GM08714 (cell line): ENCODE measurements at regions not wholly inside any gene's neighbourhood (a gene's known extent, or its start where the extent isn't known, plus 50 kb on each side); places are given as distances from the start of the nearest gene placed in this dataset.

Experiments used
- H3K4me3 ChIP-seq: fragments of 200-500 bp; sonication (Bioruptor generic); 2 replicates; pipeline ENCODE4 v1.5.1; 2014; ENCODE audit warnings: mild to moderate bottlenecking, low read length, inconsistent platforms
- ZNF274 ChIP-seq: IDR thresholded peaks from 2 replicates; pipeline ENCODE4 v1.6.1; 2012; ENCODE audit warnings: mild to moderate bottlenecking, low read depth, low read length

DNA sequence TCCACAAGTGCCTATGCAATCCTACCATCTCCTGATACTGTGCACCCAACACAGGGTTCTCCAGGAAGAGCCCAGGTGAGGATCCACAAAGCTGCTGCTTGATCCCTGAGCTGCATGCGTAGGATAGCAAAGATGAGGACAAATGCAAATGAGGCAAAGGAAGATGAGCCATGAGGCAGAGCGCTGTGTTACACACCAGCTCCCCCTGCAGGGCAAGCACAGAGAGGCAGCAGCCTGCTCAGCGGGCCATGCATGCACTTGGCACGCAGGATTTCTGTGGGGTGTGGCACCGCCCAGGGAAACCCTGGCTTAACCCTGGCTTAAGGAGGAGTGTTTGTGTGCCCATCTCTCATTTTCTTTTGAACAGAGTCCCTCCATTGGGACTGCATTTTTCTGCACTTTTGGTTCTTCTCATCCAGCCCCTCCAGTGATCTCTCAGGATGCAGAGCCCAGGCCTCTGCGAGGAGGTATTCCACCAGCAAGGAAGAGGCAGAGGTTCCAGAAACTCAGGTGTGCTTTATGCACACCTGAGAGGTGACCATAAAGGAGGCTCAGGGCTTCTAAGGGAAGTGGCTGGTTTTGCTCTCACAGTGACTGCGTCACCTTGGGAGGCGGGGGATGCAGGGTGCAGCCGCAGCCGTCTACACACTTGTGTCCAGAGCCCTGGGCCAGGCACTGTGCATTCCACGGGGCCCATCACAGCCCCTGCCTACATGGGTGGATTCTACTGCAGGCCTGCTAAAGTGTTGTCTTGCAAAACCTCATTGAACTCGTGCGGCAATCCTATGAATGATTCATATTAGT, 973.3 kb upstream of the TMEM132C start:
- no peak overlapping the region for H3K4me3 ChIP-seq
- TF ChIP-seq ZNF274 = no peak

DNA sequence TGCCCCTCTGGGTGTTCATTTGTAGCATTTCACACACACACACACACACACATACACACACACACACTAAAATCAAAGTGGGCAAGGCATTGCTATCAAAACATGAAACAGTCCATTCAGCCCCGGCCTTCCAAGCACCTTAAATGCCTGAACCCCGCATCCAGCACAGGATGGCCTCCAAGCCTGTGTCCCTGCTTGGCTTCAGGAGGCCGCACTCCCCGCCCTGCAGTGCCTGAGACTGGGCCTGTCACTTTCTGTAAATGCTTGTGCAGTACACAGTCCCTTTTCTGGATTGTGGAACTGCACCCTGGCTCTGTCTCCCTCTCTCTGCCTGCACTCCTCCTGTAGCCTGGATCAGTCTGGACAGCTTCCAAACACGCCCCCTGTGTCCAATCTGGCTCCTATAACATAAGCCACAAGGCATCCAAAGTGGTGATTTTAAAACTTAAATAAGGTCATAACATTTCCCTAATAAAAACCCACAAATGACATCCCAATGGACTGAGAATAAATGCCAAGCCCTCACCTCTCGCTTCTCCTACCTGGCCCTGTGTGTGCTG, 972.2 kb upstream of the TMEM132C start:
- no peak overlapping the region for H3K4me3 ChIP-seq
- TF ChIP-seq ZNF274 = no peak

DNA sequence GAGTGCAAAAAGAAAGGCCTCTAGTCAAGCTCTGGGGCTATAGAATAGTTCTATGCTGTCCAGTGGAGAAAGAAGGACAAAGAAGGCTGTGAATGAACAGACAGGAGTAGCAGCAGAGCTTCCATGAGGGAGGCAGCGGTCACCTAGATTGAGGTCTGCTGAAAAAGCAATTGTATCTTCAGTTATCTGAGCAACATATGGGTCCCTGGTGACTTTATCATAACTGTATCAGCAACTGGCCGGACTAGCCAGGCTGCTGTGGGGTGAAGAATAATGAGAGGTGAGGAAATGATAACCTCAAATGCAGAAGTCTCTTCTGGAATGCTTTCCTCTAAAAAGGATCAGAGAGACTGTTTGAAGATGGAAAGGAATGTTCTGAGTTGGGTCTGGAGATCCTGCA, 971.3 kb upstream of the TMEM132C start:
- no peak for TF ChIP-seq ZNF274

DNA sequence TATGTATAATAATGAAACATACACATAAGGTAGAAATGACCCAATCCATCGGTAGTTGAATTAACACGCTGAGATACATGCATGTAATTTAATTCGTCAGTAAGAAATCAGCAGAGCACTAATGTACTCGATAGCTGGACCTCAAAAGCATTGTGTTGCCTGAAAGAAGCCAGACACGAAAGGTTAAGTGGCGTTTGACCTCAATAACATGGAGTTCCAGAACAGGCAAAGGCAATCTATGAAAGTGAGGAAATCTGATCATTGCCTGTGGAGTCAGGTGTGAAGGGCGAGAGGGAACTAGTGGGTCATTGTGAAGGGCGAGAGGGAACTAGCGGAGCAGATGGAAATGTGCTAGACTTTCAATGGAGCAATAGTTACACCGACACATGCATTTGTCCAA, 970.4 kb upstream of the TMEM132C start:
- TF ChIP-seq ZNF274 = no peak
- no peak overlapping the region for H3K4me3 ChIP-seq

More for the DNA sequence above, 971.3 kb upstream of the TMEM132C start:
- no peak overlapping the region for H3K4me3 ChIP-seq

DNA sequence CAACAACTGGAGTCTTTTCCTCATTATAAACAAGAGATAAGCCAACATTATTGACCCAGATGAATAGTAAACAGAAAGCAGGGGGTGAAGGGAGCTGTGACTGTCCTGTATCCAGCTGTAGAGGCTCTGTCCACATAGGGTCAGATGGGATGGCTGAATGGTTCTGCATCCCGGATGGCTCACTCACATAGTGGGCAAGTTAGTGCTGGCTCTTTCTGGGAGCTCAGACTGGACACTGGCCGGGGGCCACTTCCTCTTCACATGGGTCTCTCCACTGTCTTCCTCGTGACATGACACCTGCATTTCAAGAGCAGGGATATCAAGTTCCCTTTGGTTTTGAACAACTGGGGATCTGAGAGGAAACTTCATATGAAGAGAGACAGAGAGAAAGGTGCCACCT, 969.6 kb upstream of the TMEM132C start:
- TF ChIP-seq ZNF274 = no peak
- no peak overlapping the region for H3K4me3 ChIP-seq

DNA sequence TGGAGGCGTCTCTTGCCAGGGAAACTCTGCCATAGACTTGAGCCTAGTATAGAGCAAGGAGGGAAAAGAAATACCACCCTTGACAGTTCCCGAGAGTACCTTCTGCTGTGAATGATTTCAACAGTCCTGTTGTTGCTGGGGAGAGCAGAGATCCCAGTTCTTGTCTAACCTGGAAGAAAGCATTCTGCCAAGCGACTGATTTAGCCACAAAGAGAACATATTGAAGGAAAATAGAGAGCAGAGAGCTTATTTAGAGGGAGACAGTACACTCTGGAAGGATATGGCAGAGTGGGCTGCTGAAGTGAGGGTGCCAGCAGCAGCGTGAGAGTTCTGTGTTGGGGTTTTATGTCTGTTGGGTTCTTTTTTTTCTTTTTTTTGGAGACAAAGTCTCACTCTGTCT, 966.9 kb upstream of the TMEM132C start:
- H3K4me3 ChIP-seq = no peak overlapping the region
- no peak for TF ChIP-seq ZNF274

DNA sequence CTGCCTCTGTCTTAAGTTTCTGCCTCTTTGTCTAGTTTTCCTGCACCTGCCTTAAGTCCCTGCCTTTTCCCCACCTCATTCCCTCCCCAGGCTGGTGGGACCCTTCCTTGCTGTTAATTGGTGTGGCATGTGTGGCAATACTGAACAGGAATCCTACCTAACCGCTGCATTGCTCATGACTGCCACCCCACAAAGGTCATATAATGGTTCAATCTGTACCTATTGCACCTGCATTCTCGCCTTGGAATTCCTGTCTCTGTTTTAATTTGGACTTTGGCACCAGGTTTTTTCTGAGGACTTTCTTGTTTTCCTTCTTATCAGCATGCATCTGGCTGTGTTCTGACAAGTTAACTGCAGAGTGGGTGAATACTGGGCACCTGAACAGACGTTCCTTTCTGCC, 966.2 kb upstream of the TMEM132C start:
- no peak overlapping the region for H3K4me3 ChIP-seq
- no peak for TF ChIP-seq ZNF274

DNA sequence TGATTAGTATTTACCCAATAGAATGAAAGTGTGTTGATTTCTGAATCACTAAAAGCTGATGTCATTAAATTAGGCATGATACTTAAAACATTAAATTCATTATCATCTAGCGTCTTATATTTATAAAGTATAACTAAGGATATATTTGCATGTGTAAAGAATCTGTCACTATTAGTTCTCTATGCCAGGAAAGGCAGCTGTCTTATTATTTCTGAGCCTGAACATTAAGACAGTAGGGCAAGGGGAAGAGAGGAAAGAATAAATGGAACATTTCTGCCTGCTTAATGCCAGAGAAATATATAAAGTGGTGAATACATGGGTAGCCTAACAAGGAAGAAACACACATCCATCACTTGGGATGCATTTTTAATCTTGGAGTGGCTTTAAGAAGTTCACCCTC, 965.1 kb upstream of the TMEM132C start:
- TF ChIP-seq ZNF274 = no peak
- H3K4me3 ChIP-seq = no peak overlapping the region

DNA sequence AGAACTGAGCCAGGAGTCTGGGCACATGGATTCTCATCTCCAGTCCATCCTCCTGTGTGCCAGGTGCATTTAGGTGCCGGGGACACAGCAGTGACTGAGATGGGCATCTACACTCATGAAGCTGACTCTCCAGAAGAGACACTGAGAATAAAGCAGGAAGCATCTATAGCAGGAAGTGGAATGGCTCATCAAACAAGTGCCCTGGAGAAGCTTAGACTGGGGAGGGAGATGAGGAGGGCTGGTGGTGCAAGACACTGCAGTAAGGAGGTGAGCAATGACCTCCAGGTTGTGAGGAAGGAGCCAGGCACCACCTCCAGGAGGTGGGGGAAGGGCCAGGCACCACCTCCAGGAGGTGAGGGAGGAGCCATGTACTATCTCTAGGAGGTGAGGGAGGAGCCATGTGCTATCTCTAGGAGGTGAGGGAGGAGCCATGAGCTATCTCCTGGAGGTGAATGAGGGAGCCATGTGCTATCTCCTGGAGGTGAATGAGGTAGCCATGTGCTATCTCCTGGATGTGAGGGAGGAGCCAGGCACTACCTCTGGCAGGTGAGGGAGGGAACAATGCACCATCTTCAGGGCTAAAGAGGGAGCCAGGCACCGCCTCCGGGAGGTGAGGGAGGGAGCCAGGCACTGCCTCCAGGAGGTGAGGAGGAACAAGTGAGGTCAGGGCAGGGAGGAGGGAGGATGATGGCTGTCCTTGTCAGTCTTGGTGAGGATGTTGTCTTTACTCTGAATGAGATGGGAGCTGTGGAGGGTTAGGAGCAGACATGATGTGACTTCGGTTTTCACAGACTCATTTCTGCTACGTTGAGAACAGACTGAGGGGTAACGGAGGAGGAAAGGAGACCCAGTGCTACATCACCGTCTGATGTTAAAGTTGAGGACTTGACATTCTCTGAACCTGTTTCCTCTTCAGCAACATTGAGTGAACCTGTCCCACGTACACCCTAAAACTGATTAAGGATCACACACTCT, 961.9 kb upstream of the TMEM132C start:
- H3K4me3 ChIP-seq = no peak overlapping the region
- TF ChIP-seq ZNF274 = no peak

DNA sequence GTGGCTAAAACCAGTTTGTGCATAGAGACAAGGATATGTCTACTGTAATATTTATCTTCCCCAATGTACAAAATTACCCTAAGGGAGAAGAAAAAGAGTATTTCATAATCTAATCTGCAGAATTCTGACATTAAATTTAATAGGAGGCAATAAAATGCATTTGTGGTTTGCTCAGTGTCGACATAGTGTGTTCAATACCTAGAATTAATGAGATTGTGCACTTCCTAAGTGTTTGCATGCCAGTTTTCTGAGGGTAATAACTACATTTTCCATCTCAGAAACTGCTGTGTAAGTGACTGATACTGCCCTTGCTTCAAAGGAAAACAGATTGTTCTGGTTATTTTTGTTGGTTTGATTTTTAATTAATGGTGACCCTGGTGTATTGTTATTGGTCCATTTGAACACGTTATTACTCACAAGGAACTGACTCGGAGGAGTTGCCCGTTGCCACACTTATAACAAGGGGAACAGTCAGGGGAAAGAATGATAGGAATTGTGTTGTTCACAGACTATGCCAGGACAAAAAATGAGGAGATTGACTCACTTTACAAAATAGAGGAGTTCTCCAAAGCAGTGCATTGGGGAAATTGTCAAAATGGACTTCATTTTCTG, 960.3 kb upstream of the TMEM132C start:
- no peak for TF ChIP-seq ZNF274
- H3K4me3 ChIP-seq = no peak overlapping the region

DNA sequence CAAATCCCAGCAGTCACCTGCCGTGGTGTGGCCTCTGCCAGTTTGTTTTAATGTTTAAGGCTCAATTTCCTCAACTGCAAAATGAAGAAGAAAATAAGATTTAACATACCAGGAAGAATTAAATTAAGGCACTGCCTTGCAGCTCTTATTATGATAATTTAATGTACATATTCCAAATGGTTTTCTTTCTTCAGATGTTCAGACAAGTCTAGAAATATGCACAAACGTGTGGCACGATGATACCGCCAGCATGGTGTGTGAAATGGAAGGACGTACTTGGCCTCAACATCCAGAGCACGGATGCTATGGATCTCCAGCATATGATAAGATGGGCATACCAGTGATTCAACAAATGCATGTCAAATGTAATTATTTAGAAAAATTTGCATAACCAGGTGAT, 959.4 kb upstream of the TMEM132C start:
- no peak overlapping the region for H3K4me3 ChIP-seq
- no peak for TF ChIP-seq ZNF274

DNA sequence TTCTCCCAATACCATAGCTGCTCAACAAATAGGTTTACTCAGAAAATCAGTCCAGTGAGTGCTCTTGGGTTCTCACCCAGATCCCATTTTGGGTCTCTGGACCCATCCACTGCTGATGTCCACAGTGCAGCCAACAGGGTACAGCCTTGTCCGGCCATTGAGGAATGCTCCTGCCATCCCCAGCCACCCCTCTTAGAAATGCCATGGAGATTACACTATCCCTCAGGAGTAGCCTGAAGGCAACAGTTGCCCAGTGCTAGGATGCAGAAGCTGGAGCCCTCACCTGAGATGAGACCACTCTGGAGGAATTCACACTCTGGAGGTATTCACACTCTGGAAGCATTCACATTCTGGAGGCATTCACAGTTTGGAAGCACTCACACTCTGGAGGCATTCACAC, 958.8 kb upstream of the TMEM132C start:
- TF ChIP-seq ZNF274 = no peak
- no peak overlapping the region for H3K4me3 ChIP-seq

DNA sequence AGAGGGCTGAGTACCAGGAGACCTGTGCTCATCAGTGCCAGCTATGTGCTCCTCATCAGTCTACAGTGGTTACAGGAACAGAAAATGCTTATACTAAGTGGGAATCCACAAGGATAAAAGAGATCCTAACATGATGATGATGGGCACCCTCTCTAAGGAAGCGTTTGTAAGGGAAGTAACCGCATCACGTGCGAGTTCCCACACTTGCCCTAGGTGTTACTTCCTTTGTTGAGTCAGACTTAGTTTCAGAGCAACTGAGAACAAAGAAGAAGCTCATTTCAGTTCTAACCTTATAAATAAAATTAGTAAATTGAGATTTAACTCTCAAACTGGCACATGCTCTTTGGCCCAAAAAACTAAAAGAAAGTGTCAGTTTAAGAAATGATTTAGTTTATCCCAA, 956.4 kb upstream of the TMEM132C start:
- no peak for TF ChIP-seq ZNF274
- H3K4me3 ChIP-seq = no peak overlapping the region

DNA sequence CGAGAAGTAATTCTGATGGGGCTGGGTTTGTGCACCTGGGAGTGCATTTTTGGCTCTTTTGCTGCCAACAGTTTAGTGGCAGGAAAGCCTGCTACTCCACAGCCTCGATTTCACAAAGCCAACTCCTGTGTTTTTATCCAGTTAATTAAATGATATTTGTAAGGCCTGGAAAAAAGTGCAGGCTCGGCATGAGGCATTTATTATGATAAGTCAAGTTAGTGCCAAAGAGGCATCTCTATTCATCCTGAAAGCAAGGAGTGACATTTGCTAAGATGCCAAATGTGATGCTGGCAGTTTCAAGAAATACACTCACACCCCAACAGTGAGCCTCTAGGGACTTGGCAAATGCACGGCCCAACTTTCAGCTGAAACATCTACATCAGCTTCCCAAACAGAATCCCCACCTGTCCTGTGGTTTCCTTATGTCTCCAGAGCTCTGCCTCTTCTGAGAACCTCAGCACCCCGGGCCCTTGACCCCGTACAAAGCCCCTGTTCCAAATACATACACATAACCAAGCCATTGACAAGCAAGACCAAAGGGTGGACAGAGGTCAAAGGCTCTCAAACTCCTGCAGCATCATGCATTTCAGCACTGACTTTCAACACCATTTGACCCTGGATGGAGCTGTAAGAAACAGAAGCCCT, 955.1 kb upstream of the TMEM132C start:
- no peak for TF ChIP-seq ZNF274
- H3K4me3 ChIP-seq = no peak overlapping the region
